HG03159 (cell line): ENCODE measurements at regions not wholly inside any gene's neighbourhood (a gene's known extent, or its start where the extent isn't known, plus 50 kb on each side); places are given as distances from the start of the nearest gene placed in this dataset.

Source experiments
- ATAC-seq: cut with Tn5 transposase; IDR thresholded peaks from one replicate; pipeline ENCODE4 v1.9.1; 2021; ENCODE audit warnings: mild to moderate bottlenecking, moderate library complexity; ENCODE audit not compliant: unreplicated experiment

- no peak for ATAC-seq
Measured at GRCh38 chr17:79235808-79236207, 161.2 kb downstream of the ENGASE start.

GRCh38 chr17:79233916-79234551 lies 159.4 kb downstream of the ENGASE start:
- ATAC-seq = no peak

GRCh38 chr17:79232957-79233356 lies 158.3 kb downstream of the ENGASE start:
- ATAC-seq = no peak

- ATAC-seq = no peak
Measured at GRCh38 chr17:79231766-79232287, 157.2 kb downstream of the ENGASE start.

GRCh38 chr17:79230576-79230975 lies 156.0 kb downstream of the ENGASE start:
- no peak for ATAC-seq

- ATAC-seq = no peak
Measured at GRCh38 chr17:79226037-79226436, 151.4 kb downstream of the ENGASE start.

- no peak for ATAC-seq
Measured at GRCh38 chr17:79224903-79225302, 150.3 kb downstream of the ENGASE start.

GRCh38 chr17:79224476-79224875 lies 149.9 kb downstream of the ENGASE start:
- ATAC-seq = no peak

GRCh38 chr17:79223953-79224352 lies 149.3 kb downstream of the ENGASE start:
- no peak for ATAC-seq

GRCh38 chr17:79223471-79223870 lies 148.8 kb downstream of the ENGASE start:
- no peak for ATAC-seq

GRCh38 chr17:79221597-79221996 lies 147.0 kb downstream of the ENGASE start:
- no peak for ATAC-seq

GRCh38 chr17:79220713-79221291 lies 146.2 kb downstream of the ENGASE start:
- ATAC-seq = no peak

- no peak for ATAC-seq
Measured at GRCh38 chr17:79220201-79220712, 145.6 kb downstream of the ENGASE start.

GRCh38 chr17:79219208-79219935 lies 144.7 kb downstream of the ENGASE start:
- ATAC-seq = no peak

- no peak for ATAC-seq
Measured at GRCh38 chr17:79218825-79219200, 144.2 kb downstream of the ENGASE start.

GRCh38 chr17:79218175-79218824 lies 143.7 kb downstream of the ENGASE start:
- no peak for ATAC-seq

- ATAC-seq = no peak
Measured at GRCh38 chr17:79217473-79218135, 143.0 kb downstream of the ENGASE start.

- no peak for ATAC-seq
Measured at GRCh38 chr17:79216826-79217225, 142.2 kb downstream of the ENGASE start.

GRCh38 chr17:79216391-79216790 lies 141.8 kb downstream of the ENGASE start:
- ATAC-seq = no peak

GRCh38 chr17:79215631-79216030 lies 141.0 kb downstream of the ENGASE start:
- ATAC-seq = no peak
